ENCODE measurements at regions not wholly inside any gene's neighbourhood (a gene's known extent, or its start where the extent isn't known, plus 50 kb on each side); places are given as distances from the start of the nearest gene placed in this dataset.
"Not testable (repeated sequence)": the region's sequence is repeated elsewhere in the genome, so short reads cannot be mapped to it uniquely, and the experiment has no call there.

DNA sequence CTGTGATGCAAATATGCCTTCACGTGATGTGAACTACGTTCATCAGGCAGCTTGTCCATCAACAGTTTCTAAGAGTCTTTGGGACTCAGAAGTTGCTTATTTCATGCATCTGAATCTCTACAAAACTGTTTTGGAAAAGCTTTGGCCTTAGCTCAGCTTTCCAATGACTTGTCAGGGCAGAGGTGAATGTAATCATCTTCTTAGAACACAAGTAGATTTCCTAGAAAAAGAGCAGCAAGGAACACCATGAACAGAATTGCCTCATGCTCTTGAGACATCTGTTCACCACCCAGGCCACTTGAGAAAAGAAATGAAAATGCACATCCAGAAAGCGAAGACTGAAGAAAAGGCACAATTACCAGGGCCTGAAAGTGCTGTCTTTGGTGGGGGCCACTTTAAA, 105.8 kb upstream of the PDHA1 start:
- peaks cover 6% of the 10 kb centered on the region; the same call in 1 of the 2 replicates for H3K9me3 Mint-ChIP-seq
- no peaks in the 10 kb centered on the region; the same call in 1 of the 2 replicates for H3K27me3 Mint-ChIP-seq (ENCODE audit: insufficient read depth)
- no peaks in the 10 kb centered on the region for H3K36me3 Mint-ChIP-seq (ENCODE audit: low read depth)
- H3K27ac Mint-ChIP-seq = no peak overlapping the region
- H3K4me1 Mint-ChIP-seq (ENCODE audit: low read depth) = no peaks in the 10 kb centered on the region
- no peak overlapping the region for H3K4me3 Mint-ChIP-seq
- no peak for DNase-seq
- TF ChIP-seq CTCF (IDR thresholded peaks at IDR 0.05) = no peak

DNA sequence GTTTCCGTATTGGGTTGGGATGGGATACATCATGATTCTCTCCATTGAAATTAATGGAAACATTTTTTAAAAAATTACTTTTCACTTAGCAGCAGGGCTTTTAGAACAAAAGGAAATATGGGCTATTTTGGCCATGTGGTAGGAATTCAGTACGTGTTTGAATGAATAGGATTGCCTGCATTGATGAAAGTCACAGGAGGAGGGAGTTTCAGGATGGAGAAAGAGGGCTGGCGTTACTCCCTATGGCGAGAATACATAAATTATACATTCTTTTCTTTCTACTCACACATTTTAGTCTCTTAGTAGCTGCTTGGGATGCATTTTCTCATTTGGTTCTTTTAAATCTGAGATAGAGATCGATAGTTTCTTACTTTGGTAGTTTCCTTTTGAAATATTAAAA, 100.3 kb upstream of the PDHA1 start:
- no peak for DNase-seq
- H3K9me3 Mint-ChIP-seq = peaks cover 6% of the 10 kb centered on the region; the same call in 1 of the 2 replicates
- no peak for TF ChIP-seq CTCF (IDR thresholded peaks at IDR 0.05)
- no peaks in the 10 kb centered on the region for H3K4me1 Mint-ChIP-seq (ENCODE audit: low read depth)
- H3K27me3 Mint-ChIP-seq (ENCODE audit: insufficient read depth) = no peaks in the 10 kb centered on the region; the same call in none of the 2 replicates
- no peak overlapping the region for H3K4me3 Mint-ChIP-seq
- H3K27ac Mint-ChIP-seq = no peak overlapping the region
- H3K36me3 Mint-ChIP-seq (ENCODE audit: low read depth) = no peaks in the 10 kb centered on the region

DNA sequence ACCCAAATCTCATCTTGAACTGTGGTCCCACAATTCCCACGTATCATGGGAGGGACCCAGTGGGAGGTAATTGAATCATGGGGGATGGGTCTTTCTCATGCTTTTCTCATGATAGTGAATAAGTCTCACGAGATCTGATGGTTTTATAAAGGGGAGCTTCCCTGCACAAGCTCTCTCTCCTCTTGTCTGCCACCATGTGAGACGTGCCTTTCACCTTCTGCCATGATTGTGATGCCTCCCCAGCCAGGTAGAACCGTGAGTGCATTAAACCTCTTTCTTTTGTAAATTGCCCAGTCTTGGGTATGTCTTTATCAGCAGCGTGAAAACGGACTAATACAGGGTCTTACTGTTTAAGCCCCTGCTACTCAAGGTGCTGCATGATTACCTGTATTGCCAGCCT, 98.8 kb upstream of the PDHA1 start:
- H3K4me1 Mint-ChIP-seq (ENCODE audit: low read depth); DNase-seq; H3K27me3 Mint-ChIP-seq (ENCODE audit: insufficient read depth); H3K36me3 Mint-ChIP-seq (ENCODE audit: low read depth); H3K4me3 Mint-ChIP-seq; H3K27ac Mint-ChIP-seq; H3K9me3 Mint-ChIP-seq: not testable (repeated sequence)

- H3K27ac Mint-ChIP-seq = no peak overlapping the region
- peaks cover 4% of the 10 kb centered on the region for H3K27me3 Mint-ChIP-seq (ENCODE audit: insufficient read depth)
- no peak for DNase-seq
- H3K9me3 Mint-ChIP-seq = peaks cover 7% of the 10 kb centered on the region; the same call in 1 of the 2 replicates
- no peak for TF ChIP-seq CTCF (IDR thresholded peaks at IDR 0.05)
- H3K4me3 Mint-ChIP-seq = no peak overlapping the region
- no peaks in the 10 kb centered on the region for H3K4me1 Mint-ChIP-seq (ENCODE audit: low read depth)
- no peaks in the 10 kb centered on the region for H3K36me3 Mint-ChIP-seq (ENCODE audit: low read depth)
Measured at GRCh38 chrX:19245711-19246269, 97.9 kb upstream of the PDHA1 start.

- H3K4me3 Mint-ChIP-seq = no peak overlapping the region
- TF ChIP-seq CTCF (IDR thresholded peaks at IDR 0.05) = no peak
- peaks cover 3% of the 10 kb centered on the region; the same call in 1 of the 2 replicates for H3K27me3 Mint-ChIP-seq (ENCODE audit: insufficient read depth)
- H3K27ac Mint-ChIP-seq = no peak overlapping the region
- H3K4me1 Mint-ChIP-seq (ENCODE audit: low read depth) = no peaks in the 10 kb centered on the region
- H3K36me3 Mint-ChIP-seq (ENCODE audit: low read depth) = no peaks in the 10 kb centered on the region
- DNase-seq = no peak
- H3K9me3 Mint-ChIP-seq = peaks cover 8% of the 10 kb centered on the region; the same call in 1 of the 2 replicates
Measured at GRCh38 chrX:19256986-19257385, 86.7 kb upstream of the PDHA1 start.

DNA sequence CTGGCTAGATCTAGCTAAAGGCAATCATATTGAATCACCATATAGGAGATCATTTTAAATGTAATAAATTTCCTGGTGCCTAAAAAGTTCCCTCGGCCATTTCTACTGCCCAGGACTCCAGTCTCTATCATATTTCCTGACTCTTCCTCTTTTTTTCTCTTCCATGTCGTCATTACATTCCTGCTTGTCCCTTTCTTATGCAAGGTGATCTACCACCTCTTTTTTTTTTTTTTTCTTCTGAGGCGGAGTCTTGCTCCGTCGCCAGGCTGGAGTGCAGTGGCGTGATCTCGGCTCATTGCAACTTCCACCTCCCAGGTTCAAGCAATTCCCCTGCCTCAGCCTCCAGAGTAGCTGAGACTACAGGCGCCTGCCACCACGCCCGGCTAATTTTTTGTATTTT, 82.7 kb upstream of the PDHA1 start:
- DNase-seq; H3K9me3 Mint-ChIP-seq; H3K27ac Mint-ChIP-seq; H3K4me1 Mint-ChIP-seq (ENCODE audit: low read depth); H3K4me3 Mint-ChIP-seq; H3K27me3 Mint-ChIP-seq (ENCODE audit: insufficient read depth); H3K36me3 Mint-ChIP-seq (ENCODE audit: low read depth): not testable (repeated sequence)

DNA sequence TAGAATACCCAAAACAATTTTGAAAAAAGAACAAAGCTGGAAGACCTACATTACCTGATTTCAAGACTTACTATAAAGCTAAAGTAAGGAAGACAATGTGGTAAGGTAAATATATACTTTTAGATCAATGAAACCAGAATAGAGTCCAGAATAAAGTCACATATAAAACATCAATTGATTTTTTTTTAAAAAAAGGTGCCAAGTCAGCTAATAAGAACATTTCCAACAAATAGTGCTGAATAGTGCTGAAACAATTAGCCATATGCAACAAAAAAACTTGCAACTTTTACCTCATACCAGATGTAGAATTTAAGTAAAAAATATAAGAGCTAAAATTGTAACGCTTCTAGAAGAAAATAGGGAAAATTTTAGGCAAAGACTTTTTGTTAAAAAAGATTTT, 73.0 kb upstream of the PDHA1 start:
- no peak for DNase-seq
- TF ChIP-seq CTCF (IDR thresholded peaks at IDR 0.05) = no peak
- H3K27ac Mint-ChIP-seq = no peak overlapping the region
- H3K9me3 Mint-ChIP-seq = no peaks in the 10 kb centered on the region
- H3K4me3 Mint-ChIP-seq = no peak overlapping the region
- H3K36me3 Mint-ChIP-seq (ENCODE audit: low read depth) = no peaks in the 10 kb centered on the region
- no peaks in the 10 kb centered on the region for H3K27me3 Mint-ChIP-seq (ENCODE audit: insufficient read depth)
- no peaks in the 10 kb centered on the region for H3K4me1 Mint-ChIP-seq (ENCODE audit: low read depth)
